CD4-positive, CD25-positive, alpha-beta regulatory T cell (primary cell): ENCODE measurements at regions not wholly inside any gene's neighbourhood (a gene's known extent, or its start where the extent isn't known, plus 50 kb on each side); places are given as distances from the start of the nearest gene placed in this dataset.

Source experiments
- ATAC-seq, 2 donors: fragments of 150-1000 bp; cut with Tn5 transposase; one replicate each; pipeline ENCODE4 v1.10.0; 2021; ENCODE audit warnings: low read depth in 2 of 2, moderate number of reproducible peaks in 2 of 2, moderate library complexity in 1 of 2
- DNase-seq, 3 donors: peaks; one replicate each; pipeline versions ENCODE4 v3.0.0 to v3.0.0-alpha.2; 2012 to 2022; ENCODE audit warnings: mixed read lengths in 1 of 3
- H3K27ac ChIP-seq: one replicate; pipeline ENCODE4 v1.7.0; 2013; ENCODE audit warnings: mild to moderate bottlenecking, low read length; ENCODE audit not compliant: insufficient read depth, poor library complexity, severe bottlenecking
- H3K27me3 ChIP-seq: one replicate; pipeline ENCODE4 v1.7.0; 2013; ENCODE audit warnings: low read length; ENCODE audit not compliant: control insufficient read depth, insufficient read depth
- H3K36me3 ChIP-seq: one replicate; pipeline ENCODE4 v1.7.0; 2013; ENCODE audit warnings: mild to moderate bottlenecking, low read length, moderate library complexity; ENCODE audit not compliant: control insufficient read depth, insufficient read depth
- H3K4me1 ChIP-seq: 2 replicates; pipeline ENCODE4 v1.7.0; 2013; ENCODE audit warnings: mild to moderate bottlenecking, low read length; ENCODE audit not compliant: insufficient read depth, control insufficient read depth, poor library complexity, severe bottlenecking
- H3K4me3 ChIP-seq: one replicate; pipeline ENCODE4 v1.7.0; 2013; ENCODE audit warnings: low read depth, mild to moderate bottlenecking, low read length, moderate library complexity
- H3K9me3 ChIP-seq, 2 experiments: 1 replicate in 1 of 2; 2 replicates in 1 of 2; pipeline ENCODE4 v1.7.0; 2013; ENCODE audit warnings: low read length in 2 of 2, mild to moderate bottlenecking in 1 of 2, moderate library complexity in 1 of 2; ENCODE audit not compliant: control insufficient read depth in 2 of 2
- H3K27ac Mint-ChIP-seq, 3 donors: one replicate each; pipeline ENCODE4 v1.8.0; 2020 to 2022; ENCODE audit warnings: mild to moderate bottlenecking in 3 of 3, mixed read lengths in 3 of 3, moderate library complexity in 2 of 3
- H3K27me3 Mint-ChIP-seq: one replicate; pipeline ENCODE4 v1.8.0; 2022; ENCODE audit warnings: mild to moderate bottlenecking, mixed read lengths
- H3K36me3 Mint-ChIP-seq: one replicate; pipeline ENCODE4 v1.8.0; 2020; ENCODE audit warnings: mixed read lengths
- H3K4me1 Mint-ChIP-seq, 4 donors: one replicate each; pipeline ENCODE4 v1.8.0; 2020 to 2022; ENCODE audit warnings: mixed read lengths in 4 of 4, mild to moderate bottlenecking in 1 of 4
- H3K4me3 Mint-ChIP-seq, 4 donors: one replicate each; pipeline ENCODE4 v1.8.0; 2020 to 2022; ENCODE audit warnings: mild to moderate bottlenecking in 4 of 4, mixed read lengths in 4 of 4, moderate library complexity in 3 of 4
- H3K9me3 Mint-ChIP-seq, 7 donors: one replicate each; pipeline ENCODE4 v1.8.0; 2020 to 2022; ENCODE audit warnings: mixed read lengths in 7 of 7, mild to moderate bottlenecking in 3 of 7, moderate library complexity in 2 of 7

- DNase-seq (no peak), ATAC-seq (no peak)
- Histone ChIP-seq H3K36me3 (no peaks in the 10 kb centered on the region), H3K27ac (no peak overlapping the region), H3K4me1 (no peaks in the 10 kb centered on the region), H3K27me3 (no peaks in the 10 kb centered on the region), H3K9me3 (no peaks in the 10 kb centered on the region), H3K4me3 (no peak overlapping the region)
- Mint-ChIP-seq H3K27ac (no peak overlapping the region), H3K4me3 (no peak overlapping the region), H3K9me3 (peaks cover 0 to 9% (median 1%) of the 10 kb centered on the region in 7 donors), H3K4me1 (no peaks in the 10 kb centered on the region), H3K36me3 (no peaks in the 10 kb centered on the region), H3K27me3 (no peaks in the 10 kb centered on the region)
These were observed 412.8 kb downstream of the PYDC2 start for GRCh38 chr3:191873736-191874135.

DNA sequence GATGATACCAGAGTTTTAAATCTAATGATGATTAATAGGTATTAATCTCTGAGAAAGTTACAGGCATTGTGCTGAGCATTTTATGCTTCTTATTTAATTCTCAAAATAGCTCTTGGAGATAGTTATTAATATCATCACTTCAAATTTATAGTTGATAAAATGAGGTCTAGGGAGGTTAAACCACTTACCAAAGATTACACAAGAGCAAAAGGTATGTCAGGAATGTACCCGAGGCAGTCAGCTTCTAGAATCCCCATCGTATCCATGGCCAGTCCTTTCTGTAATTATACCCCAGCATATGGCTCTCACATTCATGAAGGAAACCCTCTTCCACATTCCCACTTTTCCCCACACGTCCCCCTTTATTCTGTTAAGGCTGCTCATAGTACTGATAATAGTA lies 421.3 kb downstream of the PYDC2 start:
- no peaks in the 10 kb centered on the region for H3K9me3 ChIP-seq
- Mint-ChIP-seq H3K36me3 (no peaks in the 10 kb centered on the region), H3K4me1 (no peaks in the 10 kb centered on the region), H3K4me3 (no peak overlapping the region), H3K27me3 (no peaks in the 10 kb centered on the region), H3K9me3 (peaks cover 0 to 5% (median 2%) of the 10 kb centered on the region in 7 donors), H3K27ac (no peak overlapping the region)
- H3K4me1 ChIP-seq: no peaks in the 10 kb centered on the region
- ATAC-seq (no peak), DNase-seq (no peak)
- no peak overlapping the region for H3K4me3 ChIP-seq
- H3K27ac ChIP-seq: no peak overlapping the region
- H3K36me3 ChIP-seq: no peaks in the 10 kb centered on the region
- H3K27me3 ChIP-seq: no peaks in the 10 kb centered on the region

GRCh38 chr3:191884132-191884531 lies 423.2 kb downstream of the PYDC2 start:
- no peak overlapping the region for H3K4me3 ChIP-seq
- no peak overlapping the region for H3K27ac Mint-ChIP-seq
- H3K4me1 ChIP-seq: no peaks in the 10 kb centered on the region
- no peaks in the 10 kb centered on the region for H3K36me3 ChIP-seq
- ATAC-seq: no peak
- H3K36me3 Mint-ChIP-seq: no peaks in the 10 kb centered on the region
- H3K27ac ChIP-seq: no peak overlapping the region
- no peaks in the 10 kb centered on the region for H3K27me3 Mint-ChIP-seq
- no peak overlapping the region for H3K4me3 Mint-ChIP-seq
- DNase-seq: no peak
- no peaks in the 10 kb centered on the region for H3K9me3 ChIP-seq
- H3K9me3 Mint-ChIP-seq: peaks cover 0 to 7% (median 2%) of the 10 kb centered on the region in 7 donors
- no peaks in the 10 kb centered on the region for H3K27me3 ChIP-seq
- H3K4me1 Mint-ChIP-seq: no peaks in the 10 kb centered on the region

GRCh38 chr3:191889106-191889505 lies 428.1 kb downstream of the PYDC2 start:
- Histone ChIP-seq H3K4me1 (no peaks in the 10 kb centered on the region), H3K9me3 (no peaks in the 10 kb centered on the region), H3K36me3 (no peaks in the 10 kb centered on the region), H3K27me3 (no peaks in the 10 kb centered on the region), H3K27ac (no peak overlapping the region), H3K4me3 (no peak overlapping the region)
- no peak overlapping the region for H3K27ac Mint-ChIP-seq
- H3K36me3 Mint-ChIP-seq: no peaks in the 10 kb centered on the region
- H3K4me3 Mint-ChIP-seq: no peak overlapping the region
- no peaks in the 10 kb centered on the region for H3K4me1 Mint-ChIP-seq
- no peaks in the 10 kb centered on the region for H3K27me3 Mint-ChIP-seq
- peaks cover 0 to 5% (median 0%) of the 10 kb centered on the region in 7 donors for H3K9me3 Mint-ChIP-seq
- DNase-seq (no peak), ATAC-seq (no peak)

- Mint-ChIP-seq H3K9me3 (peaks cover 0 to 9% (median 0%) of the 10 kb centered on the region in 7 donors), H3K36me3 (no peaks in the 10 kb centered on the region), H3K4me3 (no peak overlapping the region), H3K4me1 (no peaks in the 10 kb centered on the region), H3K27me3 (no peaks in the 10 kb centered on the region), H3K27ac (no peak overlapping the region)
- DNase-seq (no peak), ATAC-seq (no peak)
- Histone ChIP-seq H3K4me1 (no peaks in the 10 kb centered on the region), H3K36me3 (no peaks in the 10 kb centered on the region), H3K27ac (no peak overlapping the region), H3K27me3 (no peaks in the 10 kb centered on the region), H3K9me3 (no peaks in the 10 kb centered on the region), H3K4me3 (no peak overlapping the region)
These were observed 428.8 kb downstream of the PYDC2 start for GRCh38 chr3:191889756-191890155.

DNA sequence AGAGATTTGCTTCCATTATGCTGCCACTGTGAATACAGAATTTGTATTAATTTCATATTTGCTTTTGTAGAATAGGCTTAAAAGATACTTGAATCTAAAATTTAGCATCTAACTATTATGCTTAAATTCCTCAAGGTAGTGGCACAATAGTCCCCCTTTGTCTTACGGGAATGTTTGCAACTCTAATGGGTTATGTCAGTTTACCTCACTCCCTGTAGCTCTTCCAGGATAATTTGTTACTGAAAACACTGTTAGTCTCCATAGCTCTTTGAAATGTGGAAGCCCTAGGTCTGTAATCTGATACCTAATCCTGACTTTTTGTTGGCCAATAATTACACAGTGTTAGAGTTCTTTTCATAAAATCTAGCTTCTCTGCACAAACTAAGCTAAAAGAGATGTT lies 433.4 kb downstream of the PYDC2 start:
- Mint-ChIP-seq H3K9me3 (peaks cover 0 to 9% (median 0%) of the 10 kb centered on the region in 7 donors), H3K27ac (no peak overlapping the region), H3K36me3 (no peaks in the 10 kb centered on the region), H3K4me1 (no peaks in the 10 kb centered on the region), H3K4me3 (no peak overlapping the region), H3K27me3 (no peaks in the 10 kb centered on the region)
- Histone ChIP-seq H3K9me3 (no peaks in the 10 kb centered on the region), H3K4me1 (no peaks in the 10 kb centered on the region), H3K4me3 (no peak overlapping the region), H3K27me3 (no peaks in the 10 kb centered on the region), H3K36me3 (no peaks in the 10 kb centered on the region), H3K27ac (no peak overlapping the region)
- DNase-seq (no peak), ATAC-seq (no peak)

GRCh38 chr3:191901741-191902140 lies 440.8 kb downstream of the PYDC2 start:
- Mint-ChIP-seq H3K27me3 (no peaks in the 10 kb centered on the region), H3K27ac (no peak overlapping the region), H3K4me3 (no peak overlapping the region), H3K9me3 (peaks cover 0 to 3% (median 0%) of the 10 kb centered on the region in 7 donors), H3K36me3 (no peaks in the 10 kb centered on the region), H3K4me1 (no peaks in the 10 kb centered on the region)
- no peak overlapping the region for H3K27ac ChIP-seq
- no peaks in the 10 kb centered on the region for H3K36me3 ChIP-seq
- no peak overlapping the region for H3K4me3 ChIP-seq
- no peaks in the 10 kb centered on the region for H3K9me3 ChIP-seq
- no peaks in the 10 kb centered on the region for H3K4me1 ChIP-seq
- H3K27me3 ChIP-seq: no peaks in the 10 kb centered on the region
- no peak for ATAC-seq
- no peak for DNase-seq

DNA sequence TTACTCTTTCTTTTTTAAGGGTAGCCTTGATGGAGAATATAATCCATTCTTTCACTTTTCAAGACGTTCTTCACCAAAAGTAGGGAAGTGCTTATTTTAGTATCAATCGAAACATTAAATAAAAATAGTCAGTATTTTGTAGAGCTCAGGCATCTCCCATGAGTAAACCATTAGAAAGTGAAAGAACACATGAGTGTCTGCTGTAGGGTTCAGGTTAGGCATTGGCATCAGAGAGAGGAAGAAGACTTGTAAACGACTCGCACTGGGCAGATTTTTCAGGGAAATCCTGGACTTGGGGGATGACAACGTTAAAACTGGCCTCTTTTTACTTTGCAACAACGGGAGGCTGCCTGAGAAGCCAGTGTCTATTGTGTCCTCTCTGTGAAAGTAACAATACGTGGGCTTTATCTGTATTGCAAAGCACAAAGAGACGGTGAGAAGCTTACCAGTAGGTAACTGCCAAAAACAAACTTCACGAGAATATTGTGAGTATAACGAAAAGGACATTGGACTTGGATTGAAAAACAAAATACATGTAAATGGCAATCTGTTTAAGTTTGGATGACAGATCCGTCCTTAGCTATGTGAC lies 451.7 kb downstream of the PYDC2 start:
- Mint-ChIP-seq H3K4me1 (no peaks in the 10 kb centered on the region), H3K27ac (no peak overlapping the region), H3K9me3 (peaks cover 0 to 18% (median 7%) of the 10 kb centered on the region in 7 donors), H3K4me3 (no peak overlapping the region), H3K27me3 (no peaks in the 10 kb centered on the region), H3K36me3 (no peaks in the 10 kb centered on the region)
- Histone ChIP-seq H3K4me3 (no peak overlapping the region), H3K9me3 (peaks cover 0 to 3% of the 10 kb centered on the region in 2 experiments), H3K27ac (no peak overlapping the region), H3K36me3 (no peaks in the 10 kb centered on the region), H3K4me1 (no peaks in the 10 kb centered on the region), H3K27me3 (no peaks in the 10 kb centered on the region)
- ATAC-seq (no peak), DNase-seq (no peak)
